Gastrocnemius medialis (tissue), 4 donors: ENCODE measurements at regions not wholly inside any gene's neighbourhood (a gene's known extent, or its start where the extent isn't known, plus 50 kb on each side); places are given as distances from the start of the nearest gene placed in this dataset.

Source experiments
- ATAC-seq, 2 donors: fragments of 150-250 bp; one replicate each; pipeline ENCODE4 v1.9.1; 2016
- DNase-seq, 2 donors: peaks; one replicate each; pipeline ENCODE4 v3.0.0-alpha.2; 2019
- H3K27ac ChIP-seq, 4 donors: fragments of 200-600 bp; sonication (generic); 1 replicate in 1 of 4; 2 replicates in 3 of 4; pipeline ENCODE4 v1.5.1; 2016 to 2018; ENCODE audit warnings: mild to moderate bottlenecking in 2 of 4, moderate library complexity in 1 of 4
- H3K27me3 ChIP-seq, 3 donors: fragments of 200-600 bp; sonication (generic) in 2 of 3; 1 replicate in 1 of 3; 2 replicates in 2 of 3; pipeline versions ENCODE4 v1.5.1 to v1.6.0; 2016 to 2019; ENCODE audit warnings: mild to moderate bottlenecking in 1 of 3, moderate library complexity in 1 of 3
- H3K36me3 ChIP-seq, 2 donors: fragments of 200-600 bp; sonication (generic) in 1 of 2; one replicate each; pipeline ENCODE4 v1.5.1; 2017 to 2018
- H3K4me1 ChIP-seq, 2 donors: fragments of 200-600 bp; sonication (generic) in 1 of 2; one replicate each; pipeline ENCODE4 v1.5.1; 2016 to 2017; ENCODE audit warnings: mild to moderate bottlenecking in 2 of 2
- H3K4me3 ChIP-seq, 4 donors: fragments of 200-600 bp; sonication (generic) in 3 of 4; 1 replicate in 1 of 4; 2 replicates in 3 of 4; pipeline ENCODE4 v1.5.1; 2016 to 2019; ENCODE audit warnings: mild to moderate bottlenecking in 2 of 4
- H3K9me3 ChIP-seq, 3 donors: fragments of 200-600 bp; sonication (generic) in 2 of 3; 1 replicate in 1 of 3; 2 replicates in 2 of 3; pipeline ENCODE4 v1.5.1; 2016 to 2019
- CTCF ChIP-seq, 5 experiments: fragments of 450-650 bp in 3 of 5; fragments of 200-600 bp in 2 of 5; sonication (generic) in 2 of 5; IDR thresholded peaks in 4 of 5; conservative IDR thresholded peaks in 1 of 5; 1 replicate in 4 of 5; 2 replicates in 1 of 5; pipeline ENCODE4 v1.5.1; 2016 to 2019; ENCODE audit warnings: antibody characterized with exemption in 5 of 5, mild to moderate bottlenecking in 3 of 5, moderate library complexity in 3 of 5
- POLR2A ChIP-seq, 2 donors: fragments of 450-650 bp; IDR thresholded peaks; one replicate each; pipeline ENCODE4 v1.6.1; 2017; ENCODE audit warnings: antibody characterized with exemption in 2 of 2, mild to moderate bottlenecking in 2 of 2, moderate library complexity in 2 of 2
- in situ Hi-C, 4 donors: fragments of 200-750 bp; cut with MboI; loops; one replicate each; pipeline versions ENCODE4 v1.15.0 to v1.8.0; 2017; ENCODE audit warnings: low sequenced_read_pairs in 4 of 4
- intact Hi-C: fragments of 100-400 bp; cut with DNase I; formaldehyde crosslinking; loops from one replicate; pipeline ENCODE4 v1.15.1; 2023; ENCODE audit warnings: low total_unique reads

- Histone ChIP-seq H3K4me1 (no peaks in the 10 kb centered on the region), H3K9me3 (no peaks in the 10 kb centered on the region), H3K27ac (no peak overlapping the region), H3K4me3 (no peak overlapping the region), H3K27me3 (no peaks in the 10 kb centered on the region), H3K36me3 (no peaks in the 10 kb centered on the region)
- TF ChIP-seq POLR2A (IDR thresholded peaks at IDR 0.05) = no peak
- TF ChIP-seq CTCF (IDR thresholded peaks at IDR 0.05 in 4 of 5, conservative IDR thresholded peaks at IDR 0.05 in 1 of 5) = no peak
- in situ Hi-C loops = no loop called here
- no peak for DNase-seq
- no peak for ATAC-seq
- intact Hi-C loops = no loop called here
Measured at GRCh38 chr7:132636581-132636980, 60.3 kb upstream of the PLXNA4 start.

- ATAC-seq (no peak), DNase-seq (no peak)
- H3K4me3 ChIP-seq = no peak overlapping the region
- no peaks in the 10 kb centered on the region for H3K4me1 ChIP-seq
- no peak for TF ChIP-seq CTCF (IDR thresholded peaks at IDR 0.05 in 4 of 5, conservative IDR thresholded peaks at IDR 0.05 in 1 of 5)
- TF ChIP-seq POLR2A (IDR thresholded peaks at IDR 0.05) = no peak
- no peak overlapping the region for H3K27ac ChIP-seq
- H3K9me3 ChIP-seq = no peaks in the 10 kb centered on the region
- intact Hi-C loops = no loop called here
- no peaks in the 10 kb centered on the region for H3K27me3 ChIP-seq
- in situ Hi-C loops = no loop called here
- no peaks in the 10 kb centered on the region for H3K36me3 ChIP-seq
Measured at GRCh38 chr7:132635127-132635526, 58.9 kb upstream of the PLXNA4 start.

GRCh38 chr7:132630834-132631233, 54.6 kb upstream of the PLXNA4 start:
- no peaks in the 10 kb centered on the region for H3K27me3 ChIP-seq
- in situ Hi-C loops (no loop called here), intact Hi-C loops (no loop called here)
- H3K27ac ChIP-seq = no peak overlapping the region
- DNase-seq (no peak), ATAC-seq (no peak)
- no peaks in the 10 kb centered on the region for H3K4me1 ChIP-seq
- H3K36me3 ChIP-seq = no peaks in the 10 kb centered on the region
- no peak overlapping the region for H3K4me3 ChIP-seq
- H3K9me3 ChIP-seq = no peaks in the 10 kb centered on the region
- TF ChIP-seq CTCF (IDR thresholded peaks at IDR 0.05 in 4 of 5, conservative IDR thresholded peaks at IDR 0.05 in 1 of 5) = no peak
